Spleen (tissue), 7 donors: ENCODE measurements at regions not wholly inside any gene's neighbourhood (a gene's known extent, or its start where the extent isn't known, plus 50 kb on each side); places are given as distances from the start of the nearest gene placed in this dataset.

Source experiments
- POLR2A ChIP-seq, 3 donors: fragments of 450-650 bp; IDR thresholded peaks; one replicate each; pipeline ENCODE4 v1.5.1; 2017; ENCODE audit warnings: antibody characterized with exemption in 3 of 3, mild to moderate bottlenecking in 1 of 3
- POLR2AphosphoS5 ChIP-seq, 3 donors: sonication (generic); formaldehyde crosslinking; IDR thresholded peaks; one replicate each; pipeline ENCODE4 v1.5.1; 2017; ENCODE audit warnings: antibody characterized with exemption in 3 of 3
- TF ChIP-seq, protein P1 (sequence below), 11 experiments: fragments of 200-600 bp in 7 of 11; fragments of 450-650 bp in 4 of 11; sonication (generic) in 4 of 11; IDR thresholded peaks in 8 of 11; conservative IDR thresholded peaks in 3 of 11; 1 replicate in 7 of 11; 2 replicates in 4 of 11; pipeline versions ENCODE4 v1.4.0 to v1.8.0; 2016 to 2021; ENCODE audit warnings: antibody characterized with exemption in 11 of 11, inconsistent platforms in 4 of 11, mild to moderate bottlenecking in 1 of 11
- donor health status: DM: no; HTN: no; CAD: no; lungs with moderate emphysema.
- donor health status: DM: no; HTN: no; CAD: no.
- donor health status: DM: no; HTN: no; CAD: no.

DNA sequence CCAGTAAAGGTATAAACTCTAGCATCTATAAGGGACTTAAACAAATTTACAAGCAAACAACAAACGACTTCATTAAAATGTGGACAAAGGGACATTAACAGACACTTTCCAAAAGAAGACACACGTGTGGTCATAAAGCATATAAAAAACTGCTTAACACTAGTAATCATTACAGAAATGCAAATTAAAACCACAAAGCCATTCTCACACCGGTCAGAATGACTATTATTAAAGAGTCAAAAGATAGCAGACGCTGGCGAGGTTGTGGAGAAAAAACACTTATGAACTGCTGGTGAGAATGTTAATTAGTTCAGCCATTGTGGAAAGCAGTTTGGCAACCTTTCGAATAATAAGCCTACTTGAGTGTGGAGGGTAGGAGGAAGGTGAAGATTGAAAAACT, 217.1 kb upstream of the DLGAP1 start:
- TF ChIP-seq, protein P1, sequence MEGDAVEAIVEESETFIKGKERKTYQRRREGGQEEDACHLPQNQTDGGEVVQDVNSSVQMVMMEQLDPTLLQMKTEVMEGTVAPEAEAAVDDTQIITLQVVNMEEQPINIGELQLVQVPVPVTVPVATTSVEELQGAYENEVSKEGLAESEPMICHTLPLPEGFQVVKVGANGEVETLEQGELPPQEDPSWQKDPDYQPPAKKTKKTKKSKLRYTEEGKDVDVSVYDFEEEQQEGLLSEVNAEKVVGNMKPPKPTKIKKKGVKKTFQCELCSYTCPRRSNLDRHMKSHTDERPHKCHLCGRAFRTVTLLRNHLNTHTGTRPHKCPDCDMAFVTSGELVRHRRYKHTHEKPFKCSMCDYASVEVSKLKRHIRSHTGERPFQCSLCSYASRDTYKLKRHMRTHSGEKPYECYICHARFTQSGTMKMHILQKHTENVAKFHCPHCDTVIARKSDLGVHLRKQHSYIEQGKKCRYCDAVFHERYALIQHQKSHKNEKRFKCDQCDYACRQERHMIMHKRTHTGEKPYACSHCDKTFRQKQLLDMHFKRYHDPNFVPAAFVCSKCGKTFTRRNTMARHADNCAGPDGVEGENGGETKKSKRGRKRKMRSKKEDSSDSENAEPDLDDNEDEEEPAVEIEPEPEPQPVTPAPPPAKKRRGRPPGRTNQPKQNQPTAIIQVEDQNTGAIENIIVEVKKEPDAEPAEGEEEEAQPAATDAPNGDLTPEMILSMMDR (IDR thresholded peaks at IDR 0.05 in 8 of 11, conservative IDR thresholded peaks at IDR 0.05 in 3 of 11), result no peak
- TF ChIP-seq POLR2AphosphoS5 (IDR thresholded peaks at IDR 0.05), result no peak
- no peak for TF ChIP-seq POLR2A (IDR thresholded peaks at IDR 0.05)
